HK-2 (cell line): ENCODE measurements at regions not wholly inside any gene's neighbourhood (a gene's known extent, or its start where the extent isn't known, plus 50 kb on each side); places are given as distances from the start of the nearest gene placed in this dataset.
"Not testable (repeated sequence)": the region's sequence is repeated elsewhere in the genome, so short reads cannot be mapped to it uniquely, and the experiment has no call there.

Experiments
- DNase-seq: peaks from one replicate; pipeline ENCODE4 v3.0.0-alpha.2; 2018; ENCODE audit not compliant: unreplicated experiment

GRCh38 chr3:110608566-110608965, 463.1 kb upstream of the NECTIN3 start:
- no peak for DNase-seq

GRCh38 chr3:110612045-110612444, 459.6 kb upstream of the NECTIN3 start:
- no peak for DNase-seq

DNA sequence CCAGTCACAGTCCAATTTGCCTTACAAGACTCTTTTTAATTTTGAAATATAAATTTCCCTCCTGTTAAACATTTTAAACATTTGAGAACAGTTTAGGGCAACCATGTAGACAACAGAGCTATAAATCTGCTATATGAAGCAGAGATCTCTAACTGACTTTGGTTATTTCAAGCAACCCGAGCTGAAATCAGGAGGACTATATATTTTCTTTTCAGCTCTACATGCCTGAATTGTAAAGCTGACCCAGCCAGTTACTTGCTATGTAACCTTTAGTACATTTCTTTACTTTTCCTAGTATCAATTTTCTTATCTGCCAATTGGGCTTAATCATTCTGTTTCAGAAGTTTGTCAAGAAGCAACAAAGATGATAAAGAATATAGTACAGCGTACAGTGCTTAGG, 457.4 kb upstream of the NECTIN3 start:
- DNase-seq = no peak

GRCh38 chr3:110615454-110615853, 456.2 kb upstream of the NECTIN3 start:
- no peak for DNase-seq

DNA sequence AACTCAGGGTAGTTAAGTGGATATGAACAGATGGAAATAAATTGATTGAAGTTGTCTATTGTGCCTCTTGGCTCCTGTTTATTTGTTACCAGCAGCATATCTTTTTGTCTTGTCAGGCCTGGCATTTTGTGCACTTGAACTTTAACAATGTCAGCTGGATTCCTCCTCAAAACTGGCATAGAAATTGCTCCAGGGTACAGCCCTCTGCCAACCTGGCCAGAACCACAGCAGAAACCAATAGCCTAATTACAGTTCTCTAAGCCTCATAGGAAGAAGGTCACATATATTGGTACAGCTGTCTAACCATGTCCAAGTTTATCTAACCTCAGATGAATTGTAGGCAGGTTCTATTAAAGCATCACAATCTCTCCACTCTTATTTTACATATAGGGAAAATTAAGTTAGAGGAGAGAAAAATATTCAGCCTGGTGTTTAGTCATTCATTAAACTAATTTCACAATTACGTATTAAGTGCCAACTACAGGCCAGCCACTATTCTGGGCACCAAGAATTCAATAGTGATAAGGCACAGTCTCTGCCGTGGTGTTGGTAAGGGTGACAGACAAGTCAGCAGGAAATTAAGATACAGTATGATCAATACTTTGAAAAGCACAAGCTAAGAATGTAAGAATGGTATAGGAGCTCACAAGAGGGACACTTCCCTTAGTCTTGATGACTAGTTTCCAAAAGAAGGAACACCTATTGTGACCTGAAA, 452.9 kb upstream of the NECTIN3 start:
- DNase-seq = no peak

DNA sequence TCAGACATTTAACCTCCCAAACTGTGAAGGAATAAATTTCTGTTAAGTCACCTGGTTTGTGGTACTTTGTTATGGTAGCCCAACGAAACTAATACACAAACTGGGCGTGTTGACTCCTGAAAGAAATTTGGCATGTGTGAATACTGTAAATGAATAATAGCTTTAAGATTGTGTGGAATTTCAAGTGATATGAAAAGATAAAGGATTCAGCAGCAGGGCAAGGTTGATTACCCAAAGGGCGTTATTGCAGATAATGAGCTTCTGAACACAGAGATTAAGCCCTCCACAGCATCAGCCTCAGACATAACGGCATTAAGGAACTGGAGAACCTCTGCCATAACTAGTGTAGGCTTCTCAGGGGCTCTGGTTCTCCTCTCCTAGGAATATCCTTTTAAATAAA, 451.5 kb upstream of the NECTIN3 start:
- no peak for DNase-seq

- no peak for DNase-seq
Measured at GRCh38 chr3:110623571-110623970, 448.0 kb upstream of the NECTIN3 start.

- DNase-seq = no peak
Measured at GRCh38 chr3:110624576-110624975, 447.0 kb upstream of the NECTIN3 start.

DNA sequence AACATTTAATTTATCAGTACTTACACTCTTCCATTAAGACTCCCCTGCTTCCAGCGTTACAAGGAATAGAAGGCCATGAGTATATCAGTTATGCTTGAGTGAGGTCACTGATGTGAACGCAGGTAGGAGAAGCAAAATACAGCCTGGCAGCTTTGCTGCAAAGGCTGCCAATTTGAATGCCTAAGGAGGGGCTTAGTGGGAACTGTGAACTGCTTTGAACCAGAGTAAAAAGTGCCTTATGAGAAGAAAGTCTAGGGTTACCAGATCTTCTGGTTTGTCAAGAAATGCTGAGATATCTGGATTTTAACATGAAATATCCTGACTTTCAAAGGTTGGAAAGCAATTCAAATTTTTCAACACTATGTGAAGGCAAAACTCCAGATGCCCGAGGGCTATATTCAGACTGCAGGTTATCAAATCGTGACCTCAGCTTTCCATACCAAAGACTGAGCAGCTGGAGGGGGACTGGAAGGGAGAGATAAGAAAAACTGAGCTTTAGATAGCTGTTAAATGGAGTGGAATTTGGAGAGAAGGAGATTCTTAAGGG, 446.3 kb upstream of the NECTIN3 start:
- DNase-seq = no peak

GRCh38 chr3:110626652-110627111, 444.9 kb upstream of the NECTIN3 start:
- DNase-seq = not testable (repeated sequence)

DNA sequence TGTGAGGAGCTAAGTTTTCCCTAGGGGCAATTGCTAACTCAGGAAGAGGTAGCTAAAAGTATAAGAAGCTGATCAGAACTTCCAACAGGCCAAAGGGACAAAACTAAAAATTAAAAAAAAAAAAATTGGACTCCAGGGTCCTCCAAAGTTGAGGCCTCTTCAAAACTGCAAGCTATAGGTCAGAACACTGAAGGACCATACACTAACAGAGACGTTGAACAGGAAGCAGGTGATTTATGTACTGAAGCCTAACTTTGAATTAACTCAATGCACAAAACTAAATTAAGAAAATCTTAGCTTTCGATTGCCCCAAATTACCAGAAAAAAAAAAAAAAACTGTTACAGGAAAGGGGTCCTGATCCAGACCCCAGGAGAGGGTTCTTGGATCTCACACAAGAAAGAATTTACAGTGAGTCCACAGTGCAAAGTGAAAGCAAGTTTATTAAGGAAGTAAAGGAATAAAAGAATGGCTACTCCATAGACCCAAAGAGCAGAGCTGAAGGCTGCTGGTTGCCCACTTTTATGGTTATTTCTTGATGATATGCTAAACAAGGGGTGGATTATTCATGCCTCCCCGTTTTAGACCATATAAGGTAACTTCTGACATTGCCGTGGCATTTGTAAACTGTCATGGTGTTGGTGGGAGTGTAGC, 442.8 kb upstream of the NECTIN3 start:
- DNase-seq = no peak

DNA sequence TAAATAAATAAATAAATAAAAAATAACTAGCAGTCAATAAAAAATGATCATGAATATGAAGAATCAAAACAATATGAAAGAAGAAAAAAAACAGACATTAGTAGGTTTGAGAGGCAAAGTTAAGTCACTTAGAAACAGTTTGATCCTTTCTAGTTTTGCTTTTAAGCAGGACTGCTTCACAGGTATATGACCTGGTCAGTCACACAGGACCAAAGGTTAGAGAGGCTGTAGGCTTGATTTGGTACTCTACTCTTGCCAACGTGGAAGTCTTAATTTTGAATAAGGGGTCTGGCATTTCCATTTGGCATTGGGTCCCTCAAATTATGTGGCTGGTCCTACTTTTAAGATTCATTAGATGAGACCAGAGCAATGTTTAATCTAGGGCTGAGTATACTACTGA, 441.7 kb upstream of the NECTIN3 start:
- DNase-seq = no peak

GRCh38 chr3:110644203-110644602, 427.4 kb upstream of the NECTIN3 start:
- no peak for DNase-seq

GRCh38 chr3:110646055-110646454, 425.6 kb upstream of the NECTIN3 start:
- DNase-seq = no peak

DNA sequence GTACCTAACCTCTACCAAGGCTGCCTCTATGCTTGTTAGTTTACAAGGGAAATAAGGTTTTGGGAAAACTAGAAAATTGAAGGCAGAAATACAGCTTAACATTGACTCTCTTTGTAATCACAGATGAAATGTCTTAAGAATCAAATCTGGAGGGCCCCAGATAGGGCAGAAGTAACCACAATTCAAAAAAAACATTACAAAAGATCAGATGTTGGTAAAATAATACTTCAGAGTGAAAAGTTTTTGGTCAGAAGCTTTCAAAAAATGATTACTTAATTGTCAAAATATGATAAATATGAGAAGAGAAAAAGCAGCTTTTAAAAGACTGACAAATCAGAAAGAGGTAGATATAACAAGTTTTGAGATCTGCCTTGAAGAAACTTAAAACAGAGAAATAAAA, 425.1 kb upstream of the NECTIN3 start:
- no peak for DNase-seq

DNA sequence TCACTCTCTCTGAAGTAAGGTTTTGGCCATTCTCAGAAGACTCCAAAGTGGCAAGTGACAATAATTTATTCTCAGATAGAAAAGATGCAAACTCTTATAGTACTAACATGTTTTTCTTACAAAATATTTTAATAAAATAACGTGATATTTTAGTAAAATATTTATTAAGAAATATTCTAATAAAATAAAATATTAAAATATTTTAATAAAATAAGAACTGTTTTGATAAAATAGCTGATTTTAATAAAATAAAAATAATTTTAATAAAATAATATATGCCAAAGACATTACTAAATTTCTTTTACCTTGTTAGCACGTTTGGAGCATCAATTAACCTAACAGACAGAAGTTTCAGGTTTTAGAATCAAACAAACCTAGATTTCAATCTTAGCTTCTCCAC, 424.0 kb upstream of the NECTIN3 start:
- no peak for DNase-seq

DNA sequence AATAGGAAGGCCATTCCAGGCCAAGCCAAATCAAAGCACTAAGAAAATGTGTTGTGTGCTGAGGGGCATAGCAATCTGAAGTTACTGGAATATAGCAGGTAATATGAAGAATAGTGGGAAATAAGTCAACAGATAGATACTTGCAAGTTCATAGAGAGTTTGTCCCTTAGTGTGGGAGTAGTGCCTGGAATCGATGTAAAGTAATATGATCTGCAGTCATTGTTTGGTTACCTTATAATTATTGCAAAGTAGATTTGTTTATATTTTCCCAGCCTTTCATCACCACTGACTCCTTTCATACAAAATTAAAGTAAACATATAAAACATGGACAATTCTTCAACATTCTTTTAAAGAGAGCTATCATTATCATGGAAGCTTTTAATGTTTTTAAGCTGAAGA, 420.9 kb upstream of the NECTIN3 start:
- DNase-seq = no peak

GRCh38 chr3:110654843-110655502, 416.6 kb upstream of the NECTIN3 start:
- DNase-seq = no peak

DNA sequence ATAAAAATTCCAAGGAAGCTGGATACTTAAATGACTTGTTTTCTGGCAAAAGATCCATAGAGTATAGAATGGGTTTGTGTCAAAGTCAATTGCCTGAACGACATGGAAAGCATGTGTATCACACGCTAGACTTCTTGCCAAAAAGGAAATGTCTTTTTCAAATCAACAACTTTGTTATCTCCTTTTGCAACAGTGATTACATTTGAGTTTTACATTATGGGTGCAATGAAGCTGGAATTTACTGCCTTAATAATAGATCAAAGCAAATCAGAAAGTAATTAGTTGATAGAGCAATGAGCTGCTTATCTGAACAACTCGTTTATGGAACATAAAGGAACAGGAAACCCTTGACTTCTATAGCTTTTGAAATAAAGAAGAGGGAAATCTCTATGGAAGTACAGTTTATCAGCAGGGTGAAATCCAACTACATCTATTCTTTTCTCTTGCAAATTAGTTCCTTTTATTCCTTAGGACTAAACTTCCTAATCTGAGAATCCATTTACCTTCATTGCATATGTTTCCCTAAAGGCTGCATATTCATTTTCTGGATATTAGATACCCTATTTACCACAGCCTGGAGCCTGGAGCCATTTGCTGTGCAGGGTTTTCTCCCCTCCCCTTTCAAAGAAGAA, 415.1 kb upstream of the NECTIN3 start:
- no peak for DNase-seq

DNA sequence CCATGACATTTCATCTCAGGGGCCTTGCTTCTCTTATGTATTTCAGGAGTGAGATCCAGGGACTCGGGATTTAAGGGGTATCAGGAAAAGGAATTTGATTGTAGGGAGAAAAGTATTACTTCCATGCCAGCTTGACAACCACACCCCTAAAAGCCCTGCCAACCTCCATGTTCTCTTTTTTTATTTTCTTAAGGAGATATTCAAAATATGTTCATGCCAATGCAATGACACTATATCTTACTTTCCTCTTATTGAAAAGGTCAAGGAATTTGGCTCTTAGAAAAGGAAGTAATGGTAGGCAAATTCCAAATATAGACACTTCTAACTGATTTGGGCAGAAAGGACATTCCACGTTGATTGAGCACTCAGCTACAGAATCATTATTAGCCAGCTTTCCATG, 407.5 kb upstream of the NECTIN3 start:
- DNase-seq = no peak

DNA sequence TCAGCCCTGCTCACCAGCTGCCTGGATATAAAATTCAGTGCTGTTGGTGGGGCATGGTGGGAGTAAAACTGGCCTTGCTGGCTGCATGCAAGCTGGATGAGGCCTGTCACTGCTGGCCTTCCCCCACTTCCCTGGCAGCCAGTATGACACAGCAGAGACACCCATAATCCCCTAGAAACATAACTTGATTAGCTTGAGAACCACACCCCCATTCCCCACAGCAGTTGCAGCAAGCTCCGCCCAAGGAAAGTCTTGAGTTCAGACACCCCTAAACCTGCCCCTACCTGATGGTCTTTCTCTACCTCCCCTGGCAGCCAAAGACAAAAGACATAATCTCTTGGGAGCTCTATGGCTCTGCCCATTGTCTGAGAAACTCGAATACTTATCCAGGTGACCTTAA, 405.1 kb upstream of the NECTIN3 start:
- DNase-seq = no peak

- no peak for DNase-seq
Measured at GRCh38 chr3:110667216-110667615, 404.4 kb upstream of the NECTIN3 start.
